Stimulated activated effector memory CD8-positive, alpha-beta T cell treated with anti-CD3 and anti-CD28 coated beads, Interleukin-12 subunit alpha, Interleukin-12 subunit beta, amount 100 ng/mL, for 72 hours (primary cell): ENCODE measurements at regions not wholly inside any gene's neighbourhood (a gene's known extent, or its start where the extent isn't known, plus 50 kb on each side); places are given as distances from the start of the nearest gene placed in this dataset.

Experiments used
- ATAC-seq: fragments of 150-1000 bp; cut with Tn5 transposase; 2 replicates; pipeline ENCODE4 v1.10.0; 2021
- DNase-seq, 2 donors: peaks; one replicate each; pipeline ENCODE4 v3.0.0; 2021 to 2022; ENCODE audit warnings: low spot score in 2 of 2
- H3K27ac Mint-ChIP-seq: one replicate; pipeline ENCODE4 v1.8.0; 2022; ENCODE audit warnings: mild to moderate bottlenecking, mixed read lengths
- H3K36me3 Mint-ChIP-seq: one replicate; pipeline ENCODE4 v1.8.0; 2022; ENCODE audit warnings: mild to moderate bottlenecking, mixed read lengths
- H3K4me1 Mint-ChIP-seq: one replicate; pipeline ENCODE4 v1.8.0; 2022; ENCODE audit warnings: mixed read lengths
- H3K4me3 Mint-ChIP-seq: one replicate; pipeline ENCODE4 v1.8.0; 2022; ENCODE audit warnings: mild to moderate bottlenecking, mixed read lengths
- H3K9me3 Mint-ChIP-seq: one replicate; pipeline ENCODE4 v1.8.0; 2022; ENCODE audit warnings: mixed read lengths

DNA sequence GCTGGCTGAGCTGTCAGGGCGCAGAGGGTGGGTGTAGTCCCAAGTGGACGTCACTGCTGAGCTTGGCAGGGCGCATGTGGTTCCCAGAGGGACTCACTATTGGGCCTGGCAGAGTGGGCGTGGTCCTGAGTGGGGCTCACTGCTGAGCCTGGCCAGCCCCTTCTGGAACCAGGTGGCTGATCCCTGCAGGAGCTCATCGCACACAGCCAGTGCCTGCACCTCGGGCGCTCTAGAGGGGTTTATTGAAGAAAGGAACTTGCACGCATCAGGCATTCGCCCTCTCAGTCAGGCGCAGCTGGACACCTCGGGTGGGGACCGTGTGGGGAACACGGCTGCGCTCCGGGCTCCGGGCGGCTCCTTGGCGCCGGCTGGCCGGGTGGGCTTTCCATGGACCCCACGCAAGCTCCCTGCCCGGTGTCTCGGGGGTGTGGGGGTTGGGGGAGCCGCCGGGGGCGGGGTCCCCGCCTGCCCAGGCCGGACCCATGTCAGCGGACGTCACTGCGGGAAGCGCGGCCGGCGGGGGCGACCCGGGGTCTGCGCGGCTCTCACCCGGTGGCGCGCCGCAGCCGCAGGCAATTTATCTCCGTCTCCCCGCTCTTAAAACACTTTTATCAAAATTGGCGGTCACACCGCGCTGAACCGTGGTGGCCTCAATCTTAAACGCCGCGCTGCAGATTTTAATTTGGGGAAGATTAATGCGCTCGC lies 65.4 kb upstream of the NKX1-1 start:
- H3K4me3 Mint-ChIP-seq = no peak overlapping the region
- DNase-seq (no peak), ATAC-seq (no peak)
- peaks cover 8% of the 10 kb centered on the region for H3K9me3 Mint-ChIP-seq
- no peak overlapping the region for H3K27ac Mint-ChIP-seq
- H3K36me3 Mint-ChIP-seq = no peaks in the 10 kb centered on the region
- no peaks in the 10 kb centered on the region for H3K4me1 Mint-ChIP-seq

DNA sequence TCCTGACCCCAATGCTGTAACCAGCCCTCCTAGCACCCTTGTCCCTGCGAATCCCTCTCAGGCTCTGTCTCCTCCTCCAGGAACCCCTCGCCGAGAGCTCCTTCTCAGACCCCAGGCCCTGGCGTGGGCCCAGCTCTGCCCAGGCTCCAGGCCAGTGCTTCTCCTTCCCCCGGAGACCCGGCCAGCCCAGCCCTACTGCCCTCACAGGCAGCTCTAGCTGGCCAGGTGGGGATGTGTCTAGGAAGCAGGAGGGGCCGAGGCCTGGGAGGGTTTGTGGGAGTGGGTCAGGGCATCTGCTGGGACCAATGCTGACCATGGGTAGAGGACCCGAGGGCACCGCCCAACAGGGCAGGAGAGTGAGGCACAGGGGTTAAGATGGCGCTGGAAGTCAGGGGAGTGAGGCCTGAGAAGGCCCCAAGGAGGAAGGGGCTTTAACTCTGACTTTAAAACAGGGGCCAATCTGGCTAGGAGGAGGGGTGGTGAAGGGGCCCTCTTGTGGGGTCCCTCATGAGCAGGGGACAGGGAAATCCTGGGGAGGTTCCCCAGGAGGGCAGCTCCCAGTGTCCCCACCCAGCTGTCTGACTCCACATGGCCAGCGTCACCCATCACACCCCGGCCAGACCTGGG lies 64.7 kb upstream of the NKX1-1 start:
- DNase-seq (no peak), ATAC-seq (no peak)
- peaks cover 8% of the 10 kb centered on the region for H3K9me3 Mint-ChIP-seq
- no peaks in the 10 kb centered on the region for H3K36me3 Mint-ChIP-seq
- no peak overlapping the region for H3K4me3 Mint-ChIP-seq
- no peaks in the 10 kb centered on the region for H3K4me1 Mint-ChIP-seq
- no peak overlapping the region for H3K27ac Mint-ChIP-seq

DNA sequence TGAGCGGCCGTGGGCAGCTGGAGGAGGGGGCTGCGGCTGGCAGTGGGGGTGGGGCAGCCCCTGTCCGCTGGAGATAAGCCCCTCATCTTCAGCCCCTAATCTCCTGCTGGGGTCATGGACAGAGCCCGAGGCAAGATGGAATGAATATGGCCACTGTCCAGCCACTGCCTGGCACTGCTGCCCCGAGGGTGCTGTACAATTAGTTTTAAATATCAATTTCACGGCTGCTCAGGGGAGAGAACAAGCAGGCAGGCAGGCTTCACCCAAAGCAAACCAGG lies 64.1 kb upstream of the NKX1-1 start:
- peaks cover 8% of the 10 kb centered on the region for H3K9me3 Mint-ChIP-seq
- no peaks in the 10 kb centered on the region for H3K36me3 Mint-ChIP-seq
- H3K4me3 Mint-ChIP-seq = no peak overlapping the region

DNA sequence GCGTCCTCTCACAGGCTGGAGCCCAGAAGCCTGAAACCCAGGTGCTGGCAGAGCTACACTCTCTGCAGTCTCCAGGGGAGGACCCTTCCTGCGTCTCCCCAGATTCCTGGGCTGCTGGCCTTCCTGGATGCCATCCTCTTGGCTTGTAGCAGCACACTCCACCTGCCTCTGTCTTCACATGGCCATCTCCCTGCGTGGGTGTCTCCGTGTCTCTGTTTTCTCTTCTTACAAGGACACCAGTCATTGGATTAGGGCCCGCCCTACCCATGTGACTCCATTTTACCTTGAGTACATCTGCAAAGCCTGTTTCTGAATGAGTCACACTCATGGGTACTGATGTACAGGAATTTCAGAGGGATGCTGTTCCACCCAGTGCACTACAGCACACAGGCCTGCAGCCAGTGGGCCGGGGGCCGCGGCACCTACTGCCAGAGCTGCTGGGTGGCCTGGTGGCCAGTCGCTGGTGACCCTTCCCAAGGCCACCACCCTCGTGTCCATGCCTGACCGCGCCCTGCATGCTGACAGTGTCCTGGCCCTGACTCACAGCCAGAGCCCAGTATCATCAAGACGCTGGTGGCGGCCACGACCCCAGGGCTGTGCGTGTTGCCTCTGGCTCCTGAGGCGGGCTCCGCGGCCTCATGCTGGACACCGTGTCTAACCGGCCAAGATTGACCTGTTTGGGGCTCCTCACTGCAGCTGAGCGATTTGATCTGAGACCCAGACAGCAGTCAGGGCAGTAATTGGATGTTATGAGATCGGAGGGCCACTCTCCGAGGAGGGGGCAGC lies 63.6 kb upstream of the NKX1-1 start:
- ATAC-seq = no peak
- H3K36me3 Mint-ChIP-seq = no peaks in the 10 kb centered on the region
- no peak overlapping the region for H3K4me3 Mint-ChIP-seq
- H3K9me3 Mint-ChIP-seq = peaks cover 8% of the 10 kb centered on the region
- no peaks in the 10 kb centered on the region for H3K4me1 Mint-ChIP-seq
- no peak overlapping the region for H3K27ac Mint-ChIP-seq
- no peak for DNase-seq

More for the DNA sequence above, 64.1 kb upstream of the NKX1-1 start:
- H3K4me1 Mint-ChIP-seq = no peaks in the 10 kb centered on the region
- H3K27ac Mint-ChIP-seq = no peak overlapping the region
- DNase-seq (no peak), ATAC-seq (no peak)

DNA sequence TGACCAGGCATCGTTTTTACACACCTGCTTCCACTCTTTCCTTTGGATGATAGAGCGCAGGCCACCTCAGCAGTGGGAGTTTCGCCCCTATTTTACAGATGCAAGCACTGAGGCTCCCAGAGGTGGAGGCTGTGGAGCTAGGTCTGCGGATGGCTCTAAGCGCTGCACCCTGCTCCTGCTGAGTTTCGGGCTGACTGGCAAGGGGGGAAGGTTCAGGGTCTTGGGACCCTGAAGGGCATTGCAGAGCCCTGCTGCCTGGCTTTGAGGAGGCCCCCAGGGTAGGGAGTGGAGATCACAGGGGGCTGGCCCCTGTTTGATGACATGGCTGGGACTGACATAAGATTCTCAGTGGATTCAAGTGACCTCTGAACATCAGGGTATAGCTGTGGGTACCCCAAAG lies 62.8 kb upstream of the NKX1-1 start:
- H3K36me3 Mint-ChIP-seq = no peaks in the 10 kb centered on the region
- no peak overlapping the region for H3K4me3 Mint-ChIP-seq
- ATAC-seq (no peak), DNase-seq (no peak)
- no peak overlapping the region for H3K27ac Mint-ChIP-seq
- H3K4me1 Mint-ChIP-seq = no peaks in the 10 kb centered on the region
- H3K9me3 Mint-ChIP-seq = peaks cover 8% of the 10 kb centered on the region

DNA sequence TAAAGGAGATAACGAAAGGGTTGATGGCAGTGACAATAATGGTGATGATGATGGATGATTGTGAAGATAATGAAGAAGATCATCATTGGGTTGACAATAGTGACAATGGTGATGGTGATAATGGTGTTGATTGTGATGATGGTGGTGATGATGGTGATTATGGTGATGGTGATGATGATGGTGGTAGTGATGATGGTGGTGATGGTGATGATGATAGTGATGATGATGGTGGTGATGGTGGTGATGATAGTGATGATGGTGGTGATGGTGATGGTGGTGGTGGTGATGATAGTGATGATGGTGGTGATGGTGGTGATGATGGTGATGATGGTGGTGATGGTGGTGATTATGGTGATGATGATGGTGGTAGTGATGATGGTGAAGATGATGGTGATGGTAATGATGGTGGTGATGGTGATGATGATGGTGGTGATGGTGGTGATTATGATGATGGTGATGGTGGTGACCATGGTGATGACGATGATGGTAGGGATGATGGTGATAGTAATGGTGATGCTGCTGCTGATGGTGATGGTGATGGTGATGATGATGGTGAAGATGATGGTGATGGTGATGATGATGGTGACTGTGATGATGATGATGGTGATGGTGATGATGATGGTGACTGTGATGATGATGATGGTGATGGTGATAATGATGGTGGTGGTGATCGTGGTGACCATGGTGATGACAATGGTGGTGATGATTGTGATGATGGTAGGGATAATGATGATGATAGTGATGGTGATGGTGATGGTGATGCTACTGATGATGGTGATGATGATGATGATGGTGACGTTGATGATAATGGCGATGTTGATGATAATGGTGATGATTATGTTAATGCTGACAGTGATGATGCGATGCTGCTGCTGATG lies 61.6 kb upstream of the NKX1-1 start:
- ATAC-seq (no peak), DNase-seq (no peak)
- H3K36me3 Mint-ChIP-seq = no peaks in the 10 kb centered on the region
- H3K27ac Mint-ChIP-seq = no peak overlapping the region
- no peak overlapping the region for H3K4me3 Mint-ChIP-seq
- H3K4me1 Mint-ChIP-seq = no peaks in the 10 kb centered on the region
- H3K9me3 Mint-ChIP-seq = peaks cover 8% of the 10 kb centered on the region

DNA sequence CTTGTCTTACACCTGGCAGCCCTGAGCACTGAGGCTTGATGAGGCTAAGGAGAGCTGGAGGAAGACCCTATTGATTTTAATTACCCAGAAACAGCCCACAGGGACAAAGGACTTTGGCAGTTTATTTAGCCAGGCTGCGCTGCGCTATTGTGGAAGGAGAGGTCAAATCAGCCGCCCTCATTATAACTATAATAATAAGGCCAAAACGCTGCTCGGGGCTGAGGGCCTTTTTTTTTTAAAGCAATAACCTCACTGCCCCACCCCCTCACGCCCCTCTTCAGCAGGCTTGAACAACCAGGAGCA lies 60.6 kb upstream of the NKX1-1 start:
- Mint-ChIP-seq H3K36me3 (no peaks in the 10 kb centered on the region), H3K4me3 (no peak overlapping the region), H3K9me3 (peaks cover 8% of the 10 kb centered on the region), H3K27ac (no peak overlapping the region), H3K4me1 (no peaks in the 10 kb centered on the region)
- DNase-seq (no peak), ATAC-seq (no peak)

DNA sequence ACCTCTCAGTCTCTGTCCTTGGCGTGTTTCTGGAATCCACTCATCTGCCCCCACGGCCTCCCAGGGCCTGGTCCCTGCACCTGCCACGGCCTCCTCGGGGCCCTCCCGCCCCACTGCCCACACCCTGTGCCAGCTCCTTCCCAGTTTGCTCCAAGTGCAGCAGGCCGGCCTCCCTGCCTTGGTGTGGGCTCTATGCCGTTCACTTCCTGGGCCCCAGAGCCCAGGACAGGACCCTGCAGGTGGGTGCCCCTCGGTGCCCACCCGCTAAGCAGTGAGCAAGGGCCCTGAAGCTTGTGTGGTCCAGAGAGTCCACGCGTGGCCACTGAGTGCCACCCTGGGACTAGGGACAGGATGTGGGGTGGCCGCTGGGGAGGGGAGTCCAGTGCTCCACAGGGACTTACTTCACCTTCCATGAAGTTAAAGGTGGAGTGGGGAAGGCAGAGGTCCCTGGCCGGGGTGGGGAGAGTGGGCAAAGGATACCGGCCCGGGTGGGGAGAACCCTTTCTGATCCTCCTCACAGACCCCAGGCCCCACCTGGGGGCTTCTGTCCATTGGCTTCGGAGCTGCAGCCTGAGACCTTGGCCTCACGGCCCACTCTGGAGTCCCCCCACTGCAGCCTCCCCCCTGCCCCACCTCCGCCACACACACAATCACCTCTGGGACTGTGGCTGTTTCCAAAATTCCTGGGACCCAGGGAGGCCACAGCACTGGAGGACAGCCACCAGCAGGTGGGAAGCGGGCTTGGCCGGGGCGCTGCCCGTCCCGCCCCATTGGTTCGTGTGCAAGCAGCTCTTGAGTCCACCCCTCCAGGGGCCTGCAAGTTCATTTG lies 60.0 kb upstream of the NKX1-1 start:
- Mint-ChIP-seq H3K36me3 (no peaks in the 10 kb centered on the region), H3K4me3 (no peak overlapping the region), H3K9me3 (peaks cover 8% of the 10 kb centered on the region), H3K27ac (no peak overlapping the region), H3K4me1 (no peaks in the 10 kb centered on the region)
- ATAC-seq (no peak), DNase-seq (no peak)

DNA sequence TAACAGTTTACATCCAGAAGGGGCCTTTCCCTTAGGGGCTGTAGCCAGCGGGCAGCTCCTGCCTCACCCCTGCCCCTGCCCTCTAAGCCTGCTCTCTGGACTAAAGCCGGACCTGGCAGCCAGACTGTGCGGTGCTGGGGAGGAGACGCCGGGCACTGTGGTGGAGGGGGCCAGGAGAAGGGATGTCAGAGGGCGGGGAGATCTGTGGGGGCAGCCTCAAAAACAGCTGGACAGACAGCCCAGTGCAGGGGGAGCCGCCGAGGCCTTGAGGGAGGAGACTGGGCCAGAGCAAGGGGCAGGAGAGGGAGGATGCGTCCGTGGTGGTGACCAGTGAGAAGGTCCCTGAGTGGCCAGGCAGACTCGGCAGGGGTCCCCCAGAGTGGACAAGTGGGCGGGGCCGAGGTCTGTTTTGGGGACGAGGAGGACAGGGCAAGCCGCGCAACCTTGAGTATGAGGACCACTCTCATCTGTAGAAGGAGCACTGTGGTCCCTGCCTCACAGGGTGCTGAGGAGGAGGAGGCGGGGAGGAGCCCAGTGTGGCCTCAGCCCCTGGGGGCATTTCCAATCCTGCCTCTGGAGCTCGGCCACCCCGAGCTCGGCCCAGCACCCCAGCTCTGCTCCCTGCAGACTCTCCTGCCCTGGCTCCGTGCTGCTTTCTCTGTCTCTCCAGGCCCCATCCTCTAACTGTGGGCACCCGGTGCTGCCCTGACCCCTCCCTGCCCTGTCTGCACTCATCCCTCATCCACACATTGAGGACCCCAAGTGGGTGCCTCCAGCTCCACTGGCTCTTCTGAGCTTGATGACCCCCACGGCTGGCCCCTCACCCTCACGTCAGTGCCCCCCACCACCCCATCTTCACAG lies 59.2 kb upstream of the NKX1-1 start:
- ATAC-seq (no peak), DNase-seq (no peak)
- H3K27ac Mint-ChIP-seq = no peak overlapping the region
- H3K36me3 Mint-ChIP-seq = no peaks in the 10 kb centered on the region
- no peaks in the 10 kb centered on the region for H3K4me1 Mint-ChIP-seq
- H3K4me3 Mint-ChIP-seq = no peak overlapping the region
- peaks cover 8% of the 10 kb centered on the region for H3K9me3 Mint-ChIP-seq

DNA sequence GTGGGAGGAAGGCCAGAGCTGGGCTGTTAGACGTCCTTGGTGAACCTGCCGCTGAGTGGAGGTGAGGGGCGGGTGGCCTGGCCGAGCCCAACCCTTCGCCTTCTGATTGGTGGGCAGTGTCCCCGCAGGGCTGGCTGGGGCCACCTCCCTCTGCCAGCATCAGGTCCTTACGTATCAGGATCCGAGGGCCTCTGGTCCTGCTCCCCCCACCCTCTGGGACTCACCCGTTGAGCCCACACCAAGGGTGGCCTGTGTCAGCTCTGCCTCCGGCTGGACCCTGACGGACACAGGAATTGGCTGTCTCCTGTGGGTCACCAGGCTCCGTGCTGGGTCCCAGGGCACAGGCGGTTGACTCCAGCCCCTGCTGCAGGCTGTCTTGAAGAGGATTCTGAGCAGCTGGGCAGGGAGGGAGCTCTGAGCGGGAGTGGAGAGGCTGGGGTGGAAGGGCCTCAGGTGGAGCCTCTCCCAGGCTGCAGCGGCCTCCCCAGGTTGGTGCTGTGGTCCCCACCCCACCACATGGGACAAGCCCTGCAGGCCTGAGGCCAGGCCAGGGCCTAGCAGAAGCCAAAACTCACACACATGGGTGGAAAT lies 58.4 kb upstream of the NKX1-1 start:
- ATAC-seq = no peak
- H3K27ac Mint-ChIP-seq = no peak overlapping the region

DNA sequence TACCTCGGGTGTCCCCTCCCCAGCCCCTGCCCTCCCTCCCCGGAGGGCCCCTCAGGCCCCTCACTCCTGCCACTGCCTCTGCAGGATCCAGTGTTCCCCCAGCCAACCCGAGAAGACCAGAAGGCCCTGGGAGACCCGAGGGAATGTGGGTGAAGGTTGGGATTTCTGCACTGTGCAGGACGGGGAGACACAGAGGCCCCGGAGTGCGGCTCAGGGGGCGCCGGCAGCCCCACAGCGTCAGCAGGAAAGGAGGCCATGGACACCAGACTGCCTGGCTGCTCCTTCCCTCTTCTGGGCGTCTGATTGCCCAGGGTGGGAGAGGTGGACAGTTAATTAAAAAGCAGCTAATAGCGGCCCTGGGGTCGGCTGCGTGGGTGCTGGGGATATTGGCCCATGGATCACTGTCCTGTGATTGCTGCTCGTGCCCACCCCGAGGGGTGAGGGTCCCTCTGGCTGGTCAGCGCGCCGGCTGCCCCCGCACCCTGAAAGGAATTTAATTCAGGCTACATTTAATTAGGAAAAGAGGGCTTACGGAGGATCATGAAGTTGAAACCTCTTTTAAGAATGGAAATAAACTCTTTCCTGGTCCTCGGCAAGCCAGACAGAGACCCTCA lies 57.8 kb upstream of the NKX1-1 start:
- no peak for ATAC-seq
- H3K4me1 Mint-ChIP-seq = no peaks in the 10 kb centered on the region
- DNase-seq = no peak
- H3K36me3 Mint-ChIP-seq = no peaks in the 10 kb centered on the region
- H3K4me3 Mint-ChIP-seq = no peak overlapping the region
- no peak overlapping the region for H3K27ac Mint-ChIP-seq
- H3K9me3 Mint-ChIP-seq = peaks cover 8% of the 10 kb centered on the region

More for the DNA sequence above, 58.4 kb upstream of the NKX1-1 start:
- Mint-ChIP-seq H3K4me1 (no peaks in the 10 kb centered on the region), H3K9me3 (peaks cover 8% of the 10 kb centered on the region), H3K36me3 (no peaks in the 10 kb centered on the region), H3K4me3 (no peak overlapping the region)
- DNase-seq = no peak

DNA sequence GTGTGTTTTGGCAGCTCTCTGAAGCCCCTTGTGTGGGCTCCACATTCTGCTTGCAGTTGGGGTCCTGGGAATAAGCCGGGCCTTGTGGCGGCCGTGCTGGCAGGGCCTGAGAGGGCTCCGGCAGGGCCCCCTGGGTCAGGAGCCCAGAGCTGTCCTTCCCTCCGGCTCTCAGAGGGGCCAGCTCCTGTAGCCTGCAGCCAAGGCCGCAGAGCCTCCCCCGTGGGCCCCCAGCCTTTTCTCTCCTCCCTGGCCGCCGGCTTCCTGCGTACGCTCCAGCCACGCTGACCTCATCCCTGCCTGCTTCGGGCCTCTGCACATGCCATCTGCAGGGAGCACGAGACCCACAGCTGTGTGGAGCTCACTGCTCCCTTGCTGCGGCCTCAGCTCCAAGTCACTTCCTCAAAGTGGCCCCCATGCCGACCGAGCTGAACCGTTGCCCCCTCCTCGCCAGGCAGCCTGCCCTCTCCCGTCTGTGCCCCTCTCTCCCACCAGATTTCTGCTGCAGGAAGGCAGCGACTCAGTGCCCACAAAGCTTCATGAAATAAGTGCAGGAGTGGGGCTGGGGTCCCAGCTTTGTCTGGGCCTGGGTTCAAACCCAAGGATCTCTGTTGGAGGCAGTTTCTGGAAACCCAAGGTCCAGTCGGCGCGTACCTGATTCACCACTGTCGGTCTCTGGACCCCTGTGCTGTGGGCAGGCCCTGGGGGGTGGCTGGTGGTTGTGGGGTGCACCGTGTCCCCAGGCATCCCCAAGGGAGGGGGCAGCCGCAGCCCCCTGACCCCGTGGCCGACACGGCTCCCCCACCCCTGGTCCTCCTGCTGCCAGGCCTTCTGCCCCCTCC lies 57.1 kb upstream of the NKX1-1 start:
- no peak overlapping the region for H3K4me3 Mint-ChIP-seq
- ATAC-seq = no peak
- H3K36me3 Mint-ChIP-seq = no peaks in the 10 kb centered on the region
- no peak overlapping the region for H3K27ac Mint-ChIP-seq
- no peak for DNase-seq
- no peaks in the 10 kb centered on the region for H3K4me1 Mint-ChIP-seq
- peaks cover 8% of the 10 kb centered on the region for H3K9me3 Mint-ChIP-seq

DNA sequence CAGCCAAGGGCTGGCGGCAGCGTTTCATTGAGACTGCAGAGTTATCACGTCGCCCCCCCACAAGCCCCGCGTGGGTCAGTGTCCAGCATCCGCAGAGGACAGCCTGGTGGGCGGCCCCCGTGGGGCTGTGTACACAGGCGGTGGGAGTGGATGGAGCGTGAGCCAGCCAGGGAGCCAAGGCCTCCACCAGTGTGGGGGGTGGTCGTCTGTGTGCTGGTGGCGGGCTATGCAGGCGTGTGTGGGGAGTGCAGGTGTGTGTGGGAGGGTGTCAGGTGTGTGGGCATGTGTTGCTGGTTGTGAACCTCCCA lies 56.5 kb upstream of the NKX1-1 start:
- Mint-ChIP-seq H3K36me3 (no peaks in the 10 kb centered on the region), H3K27ac (no peak overlapping the region), H3K4me1 (no peaks in the 10 kb centered on the region), H3K4me3 (no peak overlapping the region), H3K9me3 (peaks cover 5% of the 10 kb centered on the region)
- ATAC-seq (no peak), DNase-seq (no peak)
